NCI-H2107 (cell line): ENCODE measurements at regions not wholly inside any gene's neighbourhood (a gene's known extent, or its start where the extent isn't known, plus 50 kb on each side); places are given as distances from the start of the nearest gene placed in this dataset.
"Not testable (repeated sequence)": the region's sequence is repeated elsewhere in the genome, so short reads cannot be mapped to it uniquely, and the experiment has no call there.

ENCODE experiments used
- DNase-seq: peaks from one replicate; lab custom pipeline; 2025; lab: John Stamatoyannopoulos, UW

- DNase-seq: no peak
Measured at GRCh38 chr2:144941743-144942488, 422.0 kb upstream of the ZEB2 start.

GRCh38 chr2:144939590-144939989, 419.7 kb upstream of the ZEB2 start:
- DNase-seq: no peak

- no peak for DNase-seq
Measured at GRCh38 chr2:144937910-144938709, 418.2 kb upstream of the ZEB2 start.

- DNase-seq: no peak
Measured at GRCh38 chr2:144937066-144937465, 417.1 kb upstream of the ZEB2 start.

GRCh38 chr2:144936442-144936841, 416.5 kb upstream of the ZEB2 start:
- DNase-seq: no peak

GRCh38 chr2:144935736-144936135, 415.8 kb upstream of the ZEB2 start:
- DNase-seq: no peak

- DNase-seq: no peak
Measured at GRCh38 chr2:144935191-144935590, 415.3 kb upstream of the ZEB2 start.

GRCh38 chr2:144931960-144932359, 412.0 kb upstream of the ZEB2 start:
- no peak for DNase-seq

GRCh38 chr2:144931480-144931879, 411.6 kb upstream of the ZEB2 start:
- DNase-seq: no peak

- DNase-seq: no peak
Measured at GRCh38 chr2:144927429-144927828, 407.5 kb upstream of the ZEB2 start.

- no peak for DNase-seq
Measured at GRCh38 chr2:144925886-144926285, 406.0 kb upstream of the ZEB2 start.

GRCh38 chr2:144924827-144925226, 404.9 kb upstream of the ZEB2 start:
- no peak for DNase-seq

- no peak for DNase-seq
Measured at GRCh38 chr2:144922519-144922918, 402.6 kb upstream of the ZEB2 start.

GRCh38 chr2:144920755-144921530, 401.0 kb upstream of the ZEB2 start:
- no peak for DNase-seq

- DNase-seq: no peak
Measured at GRCh38 chr2:144914622-144915318, 394.9 kb upstream of the ZEB2 start.

GRCh38 chr2:144914113-144914512, 394.2 kb upstream of the ZEB2 start:
- no peak for DNase-seq

- DNase-seq: no peak
Measured at GRCh38 chr2:144912206-144912605, 392.3 kb upstream of the ZEB2 start.

- no peak for DNase-seq
Measured at GRCh38 chr2:144905956-144906355, 386.0 kb upstream of the ZEB2 start.

GRCh38 chr2:144904612-144905011, 384.7 kb upstream of the ZEB2 start:
- DNase-seq: no peak

- not testable (repeated sequence) for DNase-seq
Measured at GRCh38 chr2:144903045-144903444, 383.1 kb upstream of the ZEB2 start.

GRCh38 chr2:144901386-144901785, 381.5 kb upstream of the ZEB2 start:
- not testable (repeated sequence) for DNase-seq

GRCh38 chr2:144896341-144896740, 376.4 kb upstream of the ZEB2 start:
- DNase-seq: no peak
